Central memory CD8-positive, alpha-beta T cell (primary cell): ENCODE measurements at regions not wholly inside any gene's neighbourhood (a gene's known extent, or its start where the extent isn't known, plus 50 kb on each side); places are given as distances from the start of the nearest gene placed in this dataset.
"Not testable (repeated sequence)": the region's sequence is repeated elsewhere in the genome, so short reads cannot be mapped to it uniquely, and the experiment has no call there.

ENCODE experiments used
- ATAC-seq: fragments of 150-1000 bp; cut with Tn5 transposase; replicated peaks from 2 replicates; pipeline ENCODE4 v1.10.0; 2022; ENCODE audit warnings: mild to moderate bottlenecking, moderate FRiP score, moderate number of reproducible peaks; ENCODE audit not compliant: poor library complexity, severe bottlenecking; ENCODE audit errors: extremely low read depth
- DNase-seq, 2 donors: peaks; one replicate each; pipeline ENCODE4 v3.0.0; 2021; ENCODE audit warnings: low spot score in 2 of 2
- H3K27ac Mint-ChIP-seq: one replicate; pipeline ENCODE4 v1.8.0; 2022; ENCODE audit warnings: low read depth, mild to moderate bottlenecking, moderate library complexity, mixed read lengths
- H3K27me3 Mint-ChIP-seq: one replicate; pipeline ENCODE4 v1.8.0; 2022; ENCODE audit warnings: mixed read lengths
- H3K36me3 Mint-ChIP-seq: one replicate; pipeline ENCODE4 v1.8.0; 2022; ENCODE audit warnings: mild to moderate bottlenecking, moderate library complexity, mixed read lengths; ENCODE audit not compliant: insufficient read depth
- H3K4me1 Mint-ChIP-seq: one replicate; pipeline ENCODE4 v1.8.0; 2022; ENCODE audit warnings: mixed read lengths
- H3K4me3 Mint-ChIP-seq: one replicate; pipeline ENCODE4 v1.8.0; 2022; ENCODE audit warnings: mild to moderate bottlenecking, moderate library complexity, mixed read lengths
- H3K9me3 Mint-ChIP-seq: one replicate; pipeline ENCODE4 v1.8.0; 2022; ENCODE audit warnings: mixed read lengths

- H3K4me1 Mint-ChIP-seq = no peaks in the 10 kb centered on the region
- no peaks in the 10 kb centered on the region for H3K9me3 Mint-ChIP-seq
- H3K36me3 Mint-ChIP-seq = no peaks in the 10 kb centered on the region
- H3K27ac Mint-ChIP-seq = no peak overlapping the region
- ATAC-seq = no peak
- no peak for DNase-seq
- H3K27me3 Mint-ChIP-seq = no peaks in the 10 kb centered on the region
- H3K4me3 Mint-ChIP-seq = no peak overlapping the region
Measured at GRCh38 chr6:25144919-25145318, 134.3 kb upstream of the CARMIL1 start.

GRCh38 chr6:25147223-25147622 lies 132.0 kb upstream of the CARMIL1 start:
- Mint-ChIP-seq H3K9me3 (no peaks in the 10 kb centered on the region), H3K27ac (no peak overlapping the region), H3K36me3 (no peaks in the 10 kb centered on the region), H3K4me1 (no peaks in the 10 kb centered on the region), H3K27me3 (no peaks in the 10 kb centered on the region), H3K4me3 (no peak overlapping the region)
- DNase-seq = no peak
- no peak for ATAC-seq

GRCh38 chr6:25150031-25150430 lies 129.1 kb upstream of the CARMIL1 start:
- Mint-ChIP-seq H3K36me3 (no peaks in the 10 kb centered on the region), H3K27me3 (no peaks in the 10 kb centered on the region), H3K4me1 (no peaks in the 10 kb centered on the region), H3K4me3 (no peak overlapping the region), H3K9me3 (no peaks in the 10 kb centered on the region), H3K27ac (no peak overlapping the region)
- DNase-seq (no peak), ATAC-seq (no peak)

GRCh38 chr6:25150863-25151262 lies 128.3 kb upstream of the CARMIL1 start:
- ATAC-seq (no peak), DNase-seq (no peak)
- Mint-ChIP-seq H3K9me3 (no peaks in the 10 kb centered on the region), H3K4me3 (no peak overlapping the region), H3K36me3 (no peaks in the 10 kb centered on the region), H3K4me1 (no peaks in the 10 kb centered on the region), H3K27ac (no peak overlapping the region), H3K27me3 (no peaks in the 10 kb centered on the region)

GRCh38 chr6:25153079-25153478 lies 126.1 kb upstream of the CARMIL1 start:
- H3K27ac Mint-ChIP-seq = no peak overlapping the region
- DNase-seq (no peak), ATAC-seq (no peak)
- no peaks in the 10 kb centered on the region for H3K27me3 Mint-ChIP-seq
- no peak overlapping the region for H3K4me3 Mint-ChIP-seq
- H3K4me1 Mint-ChIP-seq = no peaks in the 10 kb centered on the region
- H3K9me3 Mint-ChIP-seq = no peaks in the 10 kb centered on the region
- no peaks in the 10 kb centered on the region for H3K36me3 Mint-ChIP-seq

GRCh38 chr6:25154034-25154596 lies 125.1 kb upstream of the CARMIL1 start:
- H3K36me3 Mint-ChIP-seq = no peaks in the 10 kb centered on the region

GRCh38 chr6:25155211-25155610 lies 124.0 kb upstream of the CARMIL1 start:
- Mint-ChIP-seq H3K4me3 (no peak overlapping the region), H3K9me3 (peaks cover 9% of the 10 kb centered on the region), H3K36me3 (peaks cover 1% of the 10 kb centered on the region), H3K4me1 (no peaks in the 10 kb centered on the region), H3K27ac (no peak overlapping the region), H3K27me3 (peaks cover 13% of the 10 kb centered on the region)
- DNase-seq = no peak
- no peak for ATAC-seq

More at GRCh38 chr6:25154034-25154596, 125.1 kb upstream of the CARMIL1 start:
- ATAC-seq = no peak
- Mint-ChIP-seq H3K9me3 (peaks cover under 1% of the 10 kb centered on the region), H3K27me3 (peaks cover 2% of the 10 kb centered on the region), H3K4me1 (no peaks in the 10 kb centered on the region), H3K4me3 (no peak overlapping the region), H3K27ac (no peak overlapping the region)
- DNase-seq = no peak

- Mint-ChIP-seq H3K9me3 (peaks cover 14% of the 10 kb centered on the region), H3K4me3 (no peak overlapping the region), H3K4me1 (no peaks in the 10 kb centered on the region), H3K27ac (no peak overlapping the region), H3K27me3 (peaks cover 17% of the 10 kb centered on the region), H3K36me3 (peaks cover 2% of the 10 kb centered on the region)
- ATAC-seq (no peak), DNase-seq (no peak)
Measured at GRCh38 chr6:25156123-25156522, 123.1 kb upstream of the CARMIL1 start.

- no peak overlapping the region for H3K27ac Mint-ChIP-seq
- H3K36me3 Mint-ChIP-seq = peaks cover 2% of the 10 kb centered on the region
- no peaks in the 10 kb centered on the region for H3K4me1 Mint-ChIP-seq
- DNase-seq = no peak
- H3K9me3 Mint-ChIP-seq = peaks cover 15% of the 10 kb centered on the region
- H3K4me3 Mint-ChIP-seq = no peak overlapping the region
- no peak for ATAC-seq
- H3K27me3 Mint-ChIP-seq = peaks cover 17% of the 10 kb centered on the region
Measured at GRCh38 chr6:25157183-25157582, 122.0 kb upstream of the CARMIL1 start.

- ATAC-seq (no peak), DNase-seq (no peak)
- no peak overlapping the region for H3K4me3 Mint-ChIP-seq
- H3K36me3 Mint-ChIP-seq = peaks cover 2% of the 10 kb centered on the region
- peaks cover 17% of the 10 kb centered on the region for H3K27me3 Mint-ChIP-seq
- H3K9me3 Mint-ChIP-seq = peaks cover 15% of the 10 kb centered on the region
- no peak overlapping the region for H3K27ac Mint-ChIP-seq
- H3K4me1 Mint-ChIP-seq = no peaks in the 10 kb centered on the region
Measured at GRCh38 chr6:25157842-25158241, 121.3 kb upstream of the CARMIL1 start.

- not testable (repeated sequence) for H3K36me3 Mint-ChIP-seq, ATAC-seq, H3K4me3 Mint-ChIP-seq, H3K4me1 Mint-ChIP-seq, DNase-seq, H3K27ac Mint-ChIP-seq
- Mint-ChIP-seq H3K9me3 (peaks cover 15% of the 10 kb centered on the region), H3K27me3 (peaks cover 23% of the 10 kb centered on the region)
Measured at GRCh38 chr6:25160134-25160533, 119.0 kb upstream of the CARMIL1 start.

- DNase-seq (no peak), ATAC-seq (no peak)
- H3K27me3 Mint-ChIP-seq = peaks cover 10% of the 10 kb centered on the region
- peaks cover 7% of the 10 kb centered on the region for H3K9me3 Mint-ChIP-seq
- H3K27ac Mint-ChIP-seq = no peak overlapping the region
- no peak overlapping the region for H3K4me3 Mint-ChIP-seq
- H3K36me3 Mint-ChIP-seq = peaks cover 1% of the 10 kb centered on the region
- no peaks in the 10 kb centered on the region for H3K4me1 Mint-ChIP-seq
Measured at GRCh38 chr6:25165177-25165576, 114.0 kb upstream of the CARMIL1 start.

- no peaks in the 10 kb centered on the region for H3K36me3 Mint-ChIP-seq
Measured at GRCh38 chr6:25165800-25166199, 113.4 kb upstream of the CARMIL1 start.

More at GRCh38 chr6:25165800-25166199, 113.4 kb upstream of the CARMIL1 start:
- Mint-ChIP-seq H3K27me3 (peaks cover 6% of the 10 kb centered on the region), H3K4me3 (no peak overlapping the region), H3K9me3 (peaks cover 5% of the 10 kb centered on the region), H3K27ac (no peak overlapping the region), H3K4me1 (no peaks in the 10 kb centered on the region)
- ATAC-seq (no peak), DNase-seq (no peak)
